PC-3 (cell line): ENCODE measurements at regions not wholly inside any gene's neighbourhood (a gene's known extent, or its start where the extent isn't known, plus 50 kb on each side); places are given as distances from the start of the nearest gene placed in this dataset.

Experiments
- ATAC-seq: fragments of 200-7000 bp; cut with Tn5 transposase; 2 replicates; pipeline ENCODE4 v1.9.1; 2020; ENCODE audit warnings: mild to moderate bottlenecking, moderate library complexity
- BruUV-seq: library from RNA; stranded (reverse); fragments of 400-500 nt; replicated peaks from 2 replicates; lab custom pipeline; 2021; lab: Mats Ljungman, UMichigan
- CTCF ChIA-PET: fragments of 300-600 bp; sonication (Branson Sonifier 250); formaldehyde crosslinking; loops from one replicate; lab custom pipeline; 2022; ENCODE audit warnings: antibody characterized with exemption; lab: Charles Lee
- POLR2A ChIA-PET: fragments of 300-600 bp; sonication (Branson Sonifier 250); formaldehyde crosslinking; loops from one replicate; lab custom pipeline; 2022; ENCODE audit warnings: antibody characterized with exemption; ENCODE audit not compliant: unreplicated experiment; lab: Charles Lee
- DNase-seq: peaks from one replicate; pipeline ENCODE4 v3.0.0-alpha.2; 2015
- H2AFZ ChIP-seq: fragments of 300-600 bp; sonication (generic); 2 replicates; pipeline ENCODE4 v1.6.0; 2016; ENCODE audit warnings: antibody characterized with exemption, low read length
- H3F3A ChIP-seq: fragments of 300-600 bp; sonication (generic); one replicate; pipeline ENCODE4 v1.6.0; 2017; ENCODE audit warnings: antibody characterized with exemption, low read length, control low read depth, mild to moderate bottlenecking; ENCODE audit not compliant: unreplicated experiment
- H3K27ac ChIP-seq: fragments of 300-600 bp; sonication (generic); 2 replicates; pipeline ENCODE4 v1.5.1; 2016; ENCODE audit warnings: mild to moderate bottlenecking, low read length
- H3K27me3 ChIP-seq: fragments of 300-600 bp; sonication (generic); 2 replicates; pipeline ENCODE4 v1.6.1; 2016; ENCODE audit warnings: low read length, mixed read lengths
- H3K36me3 ChIP-seq: fragments of 300-600 bp; sonication (generic); 2 replicates; pipeline ENCODE4 v1.6.1; 2016; ENCODE audit warnings: low read depth, mixed run types, low read length, mixed read lengths
- H3K4me1 ChIP-seq: fragments of 300-600 bp; sonication (generic); 2 replicates; pipeline ENCODE4 v1.5.1; 2016; ENCODE audit warnings: low read length; ENCODE audit not compliant: insufficient read depth
- H3K4me2 ChIP-seq: fragments of 300-600 bp; sonication (generic); 2 replicates; pipeline ENCODE4 v1.6.0; 2016; ENCODE audit warnings: low read length
- H3K4me3 ChIP-seq: fragments of 300-600 bp; sonication (generic); 2 replicates; pipeline ENCODE4 v1.5.1; 2016; ENCODE audit warnings: mild to moderate bottlenecking, low read length, mixed read lengths
- H3K79me2 ChIP-seq: fragments of 300-600 bp; sonication (generic); 2 replicates; pipeline ENCODE4 v1.6.1; 2017; ENCODE audit warnings: low read length, mixed read lengths
- H3K9ac ChIP-seq: fragments of 300-600 bp; sonication (generic); 2 replicates; pipeline ENCODE4 v1.6.0; 2016; ENCODE audit warnings: mild to moderate bottlenecking, low read length
- H3K9me2 ChIP-seq: fragments of 300-600 bp; sonication (generic); replicated peaks from 2 replicates; pipeline ENCODE4 v1.6.1; 2016; ENCODE audit warnings: mixed run types, low read length, mixed read lengths
- H3K9me3 ChIP-seq: fragments of 300-600 bp; sonication (generic); 2 replicates; pipeline ENCODE4 v1.6.1; 2016; ENCODE audit warnings: low read length, mixed read lengths
- H4K20me1 ChIP-seq: fragments of 300-600 bp; sonication (generic); 2 replicates; pipeline ENCODE4 v1.6.1; 2016; ENCODE audit warnings: low read length, mixed read lengths
- EZH2 ChIP-seq: fragments of 300-600 bp; sonication (generic); IDR thresholded peaks from one replicate; pipeline ENCODE4 v1.6.1; 2017; ENCODE audit warnings: antibody characterized with exemption, mild to moderate bottlenecking, low read length; ENCODE audit not compliant: unreplicated experiment
- EZH2phosphoT487 ChIP-seq: fragments of 300-600 bp; sonication (generic); IDR thresholded peaks from 2 replicates; pipeline ENCODE4 v1.6.1; 2018; ENCODE audit warnings: mild to moderate bottlenecking, antibody characterized with exemption, low read length, borderline replicate concordance
- intact Hi-C: fragments of 100-400 bp; cut with micrococcal nuclease; formaldehyde crosslinking; loops from 2 replicates; pipeline ENCODE4 v1.9.0; 2023
- TF ChIP-seq, protein P1 (sequence below): fragments of 300-600 bp; sonication (generic); conservative IDR thresholded peaks from 2 replicates; pipeline ENCODE4 v1.5.1; 2017; ENCODE audit warnings: antibody characterized with exemption, low read depth, mild to moderate bottlenecking, low read length

DNA sequence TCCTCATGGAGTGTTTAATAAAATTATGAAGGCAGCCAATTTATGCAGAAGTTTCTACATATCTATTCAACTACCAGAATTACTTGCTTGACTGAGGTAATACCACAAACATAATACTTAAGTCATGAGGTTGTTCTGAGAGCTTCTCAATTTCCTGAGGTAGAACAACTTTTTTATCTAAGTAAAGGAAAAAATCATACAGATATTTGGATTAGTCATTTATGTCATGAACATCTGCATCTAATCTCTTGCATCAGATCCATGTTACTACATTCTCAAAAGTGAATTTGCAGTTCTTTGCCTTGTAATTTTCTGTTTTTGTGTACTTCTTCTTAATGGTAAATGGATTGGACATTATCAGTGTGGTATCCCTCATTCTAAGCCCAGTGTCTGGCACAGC is 60.4 kb upstream of the RGMB start:
- TF ChIP-seq, protein P1, sequence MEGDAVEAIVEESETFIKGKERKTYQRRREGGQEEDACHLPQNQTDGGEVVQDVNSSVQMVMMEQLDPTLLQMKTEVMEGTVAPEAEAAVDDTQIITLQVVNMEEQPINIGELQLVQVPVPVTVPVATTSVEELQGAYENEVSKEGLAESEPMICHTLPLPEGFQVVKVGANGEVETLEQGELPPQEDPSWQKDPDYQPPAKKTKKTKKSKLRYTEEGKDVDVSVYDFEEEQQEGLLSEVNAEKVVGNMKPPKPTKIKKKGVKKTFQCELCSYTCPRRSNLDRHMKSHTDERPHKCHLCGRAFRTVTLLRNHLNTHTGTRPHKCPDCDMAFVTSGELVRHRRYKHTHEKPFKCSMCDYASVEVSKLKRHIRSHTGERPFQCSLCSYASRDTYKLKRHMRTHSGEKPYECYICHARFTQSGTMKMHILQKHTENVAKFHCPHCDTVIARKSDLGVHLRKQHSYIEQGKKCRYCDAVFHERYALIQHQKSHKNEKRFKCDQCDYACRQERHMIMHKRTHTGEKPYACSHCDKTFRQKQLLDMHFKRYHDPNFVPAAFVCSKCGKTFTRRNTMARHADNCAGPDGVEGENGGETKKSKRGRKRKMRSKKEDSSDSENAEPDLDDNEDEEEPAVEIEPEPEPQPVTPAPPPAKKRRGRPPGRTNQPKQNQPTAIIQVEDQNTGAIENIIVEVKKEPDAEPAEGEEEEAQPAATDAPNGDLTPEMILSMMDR, result no peak
- TF ChIP-seq EZH2phosphoT487 (no peak), EZH2 (no peak)
- Histone ChIP-seq H3K4me3 (no peak overlapping the region), H3K27ac (no peak overlapping the region), H3K4me1 (no peaks in the 10 kb centered on the region), H3K9ac (no peak overlapping the region), H3K36me3 (no peaks in the 10 kb centered on the region), H3K79me2 (no peaks in the 10 kb centered on the region), H3K4me2 (no peak overlapping the region), H2AFZ (no peak overlapping the region), H4K20me1 (no peaks in the 10 kb centered on the region), H3K9me2 (no peaks in the 10 kb centered on the region), H3K27me3 (no peaks in the 10 kb centered on the region), H3K9me3 (no peaks in the 10 kb centered on the region), H3F3A (no peaks in the 10 kb centered on the region)
- CTCF ChIA-PET, result no interaction called here
- intact Hi-C loops, result no loop called here
- ATAC-seq (no peak), DNase-seq (no peak)
- BruUV-seq, result no TSS peak
- POLR2A ChIA-PET, result no interaction called here

DNA sequence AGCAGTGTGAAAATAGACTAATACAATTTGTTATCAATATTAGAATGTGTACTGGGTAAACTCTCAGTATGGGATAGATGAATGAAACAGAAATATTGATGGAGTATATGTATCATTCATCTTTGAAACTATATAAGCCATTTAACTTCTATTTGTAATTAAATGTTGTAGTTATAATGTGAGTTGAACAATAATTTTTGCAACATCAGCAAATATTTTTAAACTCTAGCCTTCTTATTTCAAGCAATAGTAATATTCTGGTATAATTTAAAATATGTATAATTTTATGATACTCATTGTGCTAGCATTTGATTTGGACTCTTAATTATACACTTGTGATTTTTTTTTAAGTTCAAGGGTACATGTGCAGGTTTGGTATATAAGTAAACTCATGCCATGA is 59.6 kb upstream of the RGMB start:
- DNase-seq, result no peak
- Histone ChIP-seq H3K4me1 (no peaks in the 10 kb centered on the region), H3K9me2 (no peaks in the 10 kb centered on the region), H3K4me3 (no peak overlapping the region), H3K79me2 (no peaks in the 10 kb centered on the region), H3K27me3 (no peaks in the 10 kb centered on the region), H3K36me3 (no peaks in the 10 kb centered on the region), H2AFZ (no peak overlapping the region), H3K9ac (no peak overlapping the region), H3K9me3 (no peaks in the 10 kb centered on the region), H3K27ac (no peak overlapping the region), H4K20me1 (no peaks in the 10 kb centered on the region), H3K4me2 (no peak overlapping the region), H3F3A (no peaks in the 10 kb centered on the region)
- no peak for ATAC-seq
- TF ChIP-seq EZH2phosphoT487, result no peak
- TF ChIP-seq, protein P1, result no peak
- POLR2A ChIA-PET, result no interaction called here
- no TSS peak for BruUV-seq
- CTCF ChIA-PET, result no interaction called here
- intact Hi-C loops, result no loop called here

DNA sequence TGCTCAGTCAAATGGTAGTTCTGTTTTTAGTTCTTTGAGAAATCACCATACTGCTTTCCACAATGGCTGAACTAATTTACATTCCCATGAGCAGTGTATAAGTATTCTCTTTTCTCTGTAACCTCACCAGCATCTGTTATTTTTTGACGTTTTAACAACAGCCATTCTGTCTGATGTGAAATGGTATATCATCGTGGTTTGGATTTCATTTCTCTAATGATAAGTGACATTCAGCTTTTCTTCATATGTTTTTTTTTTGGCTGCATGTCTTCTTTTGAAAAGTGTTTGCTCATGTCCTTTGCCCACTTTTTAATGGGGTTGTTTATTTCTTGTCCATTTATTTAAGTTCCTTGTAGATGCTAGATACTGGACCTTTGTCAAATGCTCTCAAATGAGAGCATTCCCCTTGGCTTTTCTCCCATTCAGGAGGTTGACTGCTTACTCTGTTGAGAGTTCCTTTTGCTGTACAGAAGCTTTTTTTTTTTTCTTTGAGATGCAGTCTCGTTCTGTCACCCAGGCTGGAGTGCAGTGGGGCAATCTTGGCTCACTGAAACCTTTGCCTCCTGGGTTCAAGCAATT is 58.7 kb upstream of the RGMB start:
- BruUV-seq, result no TSS peak
- ChIA-PET CTCF (no interaction called here), POLR2A (interaction anchor here (0.6 kb wide), 1 partner anchor 370 kb away, joined by 4 read pairs; no protein-coding TSS in a partner anchor)
- H2AFZ ChIP-seq, result no peak overlapping the region
- no peak for TF ChIP-seq EZH2phosphoT487
- no peak for TF ChIP-seq EZH2
- TF ChIP-seq, protein P1, result no peak
- H3K79me2 ChIP-seq, result no peaks in the 10 kb centered on the region
- H3K4me2 ChIP-seq, result no peak overlapping the region
- ATAC-seq (no peak), DNase-seq (no peak)
- intact Hi-C loops, result no loop called here
- no peaks in the 10 kb centered on the region for H3K36me3 ChIP-seq
- no peaks in the 10 kb centered on the region for H3K9me2 ChIP-seq
- H3K4me1 ChIP-seq, result no peaks in the 10 kb centered on the region
- no peak overlapping the region for H3K27ac ChIP-seq
- no peaks in the 10 kb centered on the region for H4K20me1 ChIP-seq
- no peaks in the 10 kb centered on the region for H3K27me3 ChIP-seq
- H3F3A ChIP-seq, result no peaks in the 10 kb centered on the region
- no peak overlapping the region for H3K9ac ChIP-seq
- H3K9me3 ChIP-seq, result no peaks in the 10 kb centered on the region
- H3K4me3 ChIP-seq, result no peak overlapping the region
